Upper lobe of left lung (tissue), 6 donors: ENCODE measurements at regions not wholly inside any gene's neighbourhood (a gene's known extent, or its start where the extent isn't known, plus 50 kb on each side); places are given as distances from the start of the nearest gene placed in this dataset.

Experiments
- ATAC-seq, 2 donors: fragments of 200-7000 bp; cut with Tn5 transposase; one replicate each; pipeline ENCODE4 v1.9.1; 2022; ENCODE audit warnings: mild to moderate bottlenecking in 2 of 2, moderate library complexity in 2 of 2; ENCODE audit not compliant: low FRiP score in 2 of 2
- DNase-seq, 2 donors: peaks; one replicate each; pipeline ENCODE4 v3.0.0-alpha.2; 2019 to 2020
- H3K27ac ChIP-seq, 4 donors: fragments of 200-600 bp; sonication (generic); one replicate each; pipeline ENCODE4 v1.5.1; 2016 to 2019
- H3K27me3 ChIP-seq, 4 donors: fragments of 200-600 bp; sonication (generic); one replicate each; pipeline ENCODE4 v1.5.1; 2017 to 2019
- H3K36me3 ChIP-seq, 4 donors: fragments of 200-600 bp; sonication (generic); one replicate each; pipeline ENCODE4 v1.5.1; 2016 to 2019
- H3K4me1 ChIP-seq, 4 donors: fragments of 200-600 bp; sonication (generic); one replicate each; pipeline ENCODE4 v1.5.1; 2018 to 2019
- H3K4me3 ChIP-seq, 4 donors: fragments of 200-600 bp; sonication (generic); one replicate each; pipeline ENCODE4 v1.5.1; 2017 to 2019; ENCODE audit warnings: mild to moderate bottlenecking in 2 of 4, moderate library complexity in 1 of 4
- H3K9me3 ChIP-seq, 4 donors: fragments of 200-600 bp; sonication (generic); one replicate each; pipeline ENCODE4 v1.5.1; 2018 to 2019
- EP300 ChIP-seq, 4 donors: sonication (generic); formaldehyde crosslinking; IDR thresholded peaks; one replicate each; pipeline ENCODE4 v1.5.1; 2017; ENCODE audit warnings: antibody characterized with exemption in 4 of 4, control low read depth in 2 of 4
- POLR2A ChIP-seq, 4 donors: fragments of 450-650 bp; IDR thresholded peaks; one replicate each; pipeline ENCODE4 v1.5.1; 2016 to 2017; ENCODE audit warnings: antibody characterized with exemption in 4 of 4, mild to moderate bottlenecking in 2 of 4
- POLR2AphosphoS5 ChIP-seq, 2 donors: sonication (generic); formaldehyde crosslinking; IDR thresholded peaks; one replicate each; pipeline ENCODE4 v1.5.1; 2017; ENCODE audit warnings: antibody characterized with exemption in 2 of 2
- whole genome bisulfite sequencing, 2 donors: methylation state at CpG; one replicate each; pipeline ENCODE4 v1.1.5; 2017 to 2018; 5-methylcytosine and 5-hydroxymethylcytosine counted together
- TF ChIP-seq, protein P1 (sequence below), 6 experiments: fragments of 450-650 bp in 4 of 6; fragments of 200-600 bp in 2 of 6; sonication (generic) in 2 of 6; IDR thresholded peaks; one replicate each; pipeline ENCODE4 v1.5.1; 2016 to 2019; ENCODE audit warnings: antibody characterized with exemption in 6 of 6
- donor health status: DM: no; HTN: no; CAD: no; lungs with moderate emphysema.
- donor health status: DM: no; HTN: yes; CAD: no; lungs with severe emphysema.

- no peak overlapping the region for H3K4me3 ChIP-seq
- no peaks in the 10 kb centered on the region for H3K4me1 ChIP-seq
- 38 to 44% methylated on average over 2 of the region's 2 CpGs for WGBS, 2 donors
- H3K36me3 ChIP-seq: no peaks in the 10 kb centered on the region
- no peaks in the 10 kb centered on the region for H3K27me3 ChIP-seq
- H3K27ac ChIP-seq: no peak overlapping the region
- H3K9me3 ChIP-seq: peaks cover 0 to 3% (median 0%) of the 10 kb centered on the region in 4 donors
- TF ChIP-seq POLR2A (IDR thresholded peaks at IDR 0.05) (no peak), EP300 (IDR thresholded peaks at IDR 0.05) (no peak), POLR2AphosphoS5 (IDR thresholded peaks at IDR 0.05) (no peak)
- TF ChIP-seq, protein P1, sequence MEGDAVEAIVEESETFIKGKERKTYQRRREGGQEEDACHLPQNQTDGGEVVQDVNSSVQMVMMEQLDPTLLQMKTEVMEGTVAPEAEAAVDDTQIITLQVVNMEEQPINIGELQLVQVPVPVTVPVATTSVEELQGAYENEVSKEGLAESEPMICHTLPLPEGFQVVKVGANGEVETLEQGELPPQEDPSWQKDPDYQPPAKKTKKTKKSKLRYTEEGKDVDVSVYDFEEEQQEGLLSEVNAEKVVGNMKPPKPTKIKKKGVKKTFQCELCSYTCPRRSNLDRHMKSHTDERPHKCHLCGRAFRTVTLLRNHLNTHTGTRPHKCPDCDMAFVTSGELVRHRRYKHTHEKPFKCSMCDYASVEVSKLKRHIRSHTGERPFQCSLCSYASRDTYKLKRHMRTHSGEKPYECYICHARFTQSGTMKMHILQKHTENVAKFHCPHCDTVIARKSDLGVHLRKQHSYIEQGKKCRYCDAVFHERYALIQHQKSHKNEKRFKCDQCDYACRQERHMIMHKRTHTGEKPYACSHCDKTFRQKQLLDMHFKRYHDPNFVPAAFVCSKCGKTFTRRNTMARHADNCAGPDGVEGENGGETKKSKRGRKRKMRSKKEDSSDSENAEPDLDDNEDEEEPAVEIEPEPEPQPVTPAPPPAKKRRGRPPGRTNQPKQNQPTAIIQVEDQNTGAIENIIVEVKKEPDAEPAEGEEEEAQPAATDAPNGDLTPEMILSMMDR (IDR thresholded peaks at IDR 0.05): no peak
- DNase-seq: no peak
- ATAC-seq: no peak
These were observed 167.4 kb upstream of the FAM47A start for GRCh38 chrX:34299451-34299967.

GRCh38 chrX:34294665-34295064 lies 162.6 kb upstream of the FAM47A start:
- WGBS, 2 donors: 88 to 96% methylated on average over 3 to 6 of the region's 6 CpGs
- no peaks in the 10 kb centered on the region for H3K27me3 ChIP-seq
- H3K9me3 ChIP-seq: peaks cover 0 to 3% (median 0%) of the 10 kb centered on the region in 4 donors
- H3K36me3 ChIP-seq: no peaks in the 10 kb centered on the region
- no peak for ATAC-seq
- DNase-seq: no peak
- H3K4me3 ChIP-seq: no peak overlapping the region
- H3K4me1 ChIP-seq: no peaks in the 10 kb centered on the region
- no peak overlapping the region for H3K27ac ChIP-seq
- TF ChIP-seq, protein P1 (IDR thresholded peaks at IDR 0.05): no peak

GRCh38 chrX:34288782-34289181 lies 156.7 kb upstream of the FAM47A start:
- DNase-seq (no peak), ATAC-seq (no peak)
- TF ChIP-seq EP300 (IDR thresholded peaks at IDR 0.05) (no peak), POLR2AphosphoS5 (IDR thresholded peaks at IDR 0.05) (no peak), POLR2A (IDR thresholded peaks at IDR 0.05) (no peak)
- TF ChIP-seq, protein P1 (IDR thresholded peaks at IDR 0.05): no peak
- H3K27ac ChIP-seq: no peak overlapping the region
- H3K36me3 ChIP-seq: no peaks in the 10 kb centered on the region
- no peaks in the 10 kb centered on the region for H3K9me3 ChIP-seq
- no peaks in the 10 kb centered on the region for H3K4me1 ChIP-seq
- WGBS, 2 donors: 30 to 32% methylated on average over 2 of the region's 2 CpGs
- H3K4me3 ChIP-seq: no peak overlapping the region
- no peaks in the 10 kb centered on the region for H3K27me3 ChIP-seq

GRCh38 chrX:34279866-34280560 lies 147.9 kb upstream of the FAM47A start:
- H3K36me3 ChIP-seq: no peaks in the 10 kb centered on the region
- ATAC-seq (no peak), DNase-seq (no peak)
- no peaks in the 10 kb centered on the region for H3K9me3 ChIP-seq
- TF ChIP-seq POLR2A (IDR thresholded peaks at IDR 0.05) (no peak), EP300 (IDR thresholded peaks at IDR 0.05) (no peak), POLR2AphosphoS5 (IDR thresholded peaks at IDR 0.05) (no peak)
- TF ChIP-seq, protein P1 (IDR thresholded peaks at IDR 0.05): no peak
- H3K4me3 ChIP-seq: no peak overlapping the region
- H3K27me3 ChIP-seq: peaks cover 0 to 4% (median 0%) of the 10 kb centered on the region in 4 donors
- H3K4me1 ChIP-seq: no peaks in the 10 kb centered on the region
- H3K27ac ChIP-seq: no peak overlapping the region
- 63 to 77% methylated on average over 5 of the region's 5 CpGs for WGBS, 2 donors

DNA sequence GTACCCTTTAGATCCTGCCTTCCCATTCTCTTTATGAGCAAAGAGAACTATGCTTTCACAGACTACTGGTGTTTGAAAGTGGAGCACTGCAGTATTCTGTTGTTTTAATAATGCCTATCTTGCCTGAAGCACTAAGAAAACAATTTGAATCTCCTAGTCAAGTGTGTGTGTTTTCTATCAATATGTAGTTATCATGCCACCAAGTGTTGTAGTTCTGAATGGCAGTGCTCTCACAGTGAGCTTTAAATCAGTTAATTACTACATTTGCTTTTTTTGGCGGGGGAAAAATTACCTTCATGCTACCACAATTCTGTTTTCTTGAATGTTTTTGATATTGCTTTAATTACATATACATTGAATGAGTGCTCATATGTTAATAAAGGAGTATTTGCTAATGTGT lies 143.6 kb upstream of the FAM47A start:
- no peak for ATAC-seq

More for the DNA sequence above, 143.6 kb upstream of the FAM47A start:
- H3K9me3 ChIP-seq: no peaks in the 10 kb centered on the region
- H3K4me1 ChIP-seq: no peaks in the 10 kb centered on the region
- H3K27me3 ChIP-seq: peaks cover 0 to 4% (median 0%) of the 10 kb centered on the region in 4 donors
- 0% methylated on average over 1 of the region's 1 CpG for WGBS, 2 donors
- no peak for DNase-seq
- H3K36me3 ChIP-seq: no peaks in the 10 kb centered on the region
- no peak overlapping the region for H3K27ac ChIP-seq
- no peak for TF ChIP-seq POLR2AphosphoS5 (IDR thresholded peaks at IDR 0.05)
- TF ChIP-seq POLR2A (IDR thresholded peaks at IDR 0.05): no peak
- TF ChIP-seq, protein P1 (IDR thresholded peaks at IDR 0.05): no peak
- no peak for TF ChIP-seq EP300 (IDR thresholded peaks at IDR 0.05)
- H3K4me3 ChIP-seq: no peak overlapping the region
